Activated CD4-positive, alpha-beta T cell treated with anti-CD3 and anti-CD28 coated beads, Interleukin-2, amount 10 ng/mL, durations not matched to agents 24 days and 14 days (primary cell): ENCODE measurements at regions not wholly inside any gene's neighbourhood (a gene's known extent, or its start where the extent isn't known, plus 50 kb on each side); places are given as distances from the start of the nearest gene placed in this dataset.

Source experiments
- DNase-seq: peaks from one replicate; pipeline ENCODE4 v3.0.0; 2022
- H3K27ac Mint-ChIP-seq: one replicate; pipeline ENCODE4 v1.8.0; 2022; ENCODE audit warnings: mild to moderate bottlenecking, mixed read lengths
- H3K27me3 Mint-ChIP-seq: one replicate; pipeline ENCODE4 v1.8.0; 2022; ENCODE audit warnings: mixed read lengths
- H3K36me3 Mint-ChIP-seq: one replicate; pipeline ENCODE4 v1.8.0; 2022; ENCODE audit warnings: low read depth, mild to moderate bottlenecking, mixed read lengths
- H3K4me1 Mint-ChIP-seq: one replicate; pipeline ENCODE4 v1.8.0; 2021; ENCODE audit warnings: mixed read lengths
- H3K4me3 Mint-ChIP-seq: one replicate; pipeline ENCODE4 v1.8.0; 2022; ENCODE audit warnings: mild to moderate bottlenecking, moderate library complexity, mixed read lengths
- H3K9me3 Mint-ChIP-seq: one replicate; pipeline ENCODE4 v1.8.0; 2021; ENCODE audit warnings: mixed read lengths
- intact Hi-C: fragments of 100-400 bp; cut with micrococcal nuclease; formaldehyde crosslinking; loops from one replicate; pipeline ENCODE4 v1.15.1; 2023

DNA sequence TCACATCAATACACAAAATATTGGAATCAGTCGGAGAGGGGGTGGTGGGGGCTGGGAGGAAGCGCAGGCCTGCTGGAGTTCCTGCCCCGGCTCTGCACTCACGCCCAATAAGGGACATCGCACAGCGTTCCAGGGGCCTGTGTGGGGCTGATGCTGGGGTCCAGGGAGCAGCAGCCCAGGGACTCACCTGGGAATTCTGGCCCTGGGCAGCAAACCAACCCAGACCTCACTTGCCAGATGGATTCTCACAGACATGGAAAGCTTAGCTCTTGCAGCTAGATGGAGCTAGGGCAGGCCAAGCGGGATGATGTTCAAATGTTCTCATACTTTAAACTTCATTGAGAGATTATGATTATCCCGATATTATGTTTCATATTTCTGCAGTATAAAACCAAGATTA lies 266.6 kb upstream of the TANK start:
- Mint-ChIP-seq H3K27ac (no peak overlapping the region), H3K9me3 (no peaks in the 10 kb centered on the region), H3K4me1 (no peaks in the 10 kb centered on the region), H3K27me3 (peaks cover 5% of the 10 kb centered on the region), H3K4me3 (no peak overlapping the region), H3K36me3 (no peaks in the 10 kb centered on the region)
- intact Hi-C loops = no loop called here
- no peak for DNase-seq

- H3K9me3 Mint-ChIP-seq = no peaks in the 10 kb centered on the region
- H3K4me3 Mint-ChIP-seq = no peak overlapping the region
- H3K27ac Mint-ChIP-seq = no peak overlapping the region
- H3K4me1 Mint-ChIP-seq = no peaks in the 10 kb centered on the region
- H3K27me3 Mint-ChIP-seq = peaks cover 12% of the 10 kb centered on the region
- intact Hi-C loops = no loop called here
- no peaks in the 10 kb centered on the region for H3K36me3 Mint-ChIP-seq
- no peak for DNase-seq
Measured at GRCh38 chr2:160898581-160899307, 261.5 kb upstream of the TANK start.

GRCh38 chr2:160901613-160902012 lies 258.6 kb upstream of the TANK start:
- H3K36me3 Mint-ChIP-seq = no peaks in the 10 kb centered on the region
- H3K9me3 Mint-ChIP-seq = no peaks in the 10 kb centered on the region
- no peak overlapping the region for H3K4me3 Mint-ChIP-seq
- H3K4me1 Mint-ChIP-seq = no peaks in the 10 kb centered on the region
- DNase-seq = no peak
- peaks cover 14% of the 10 kb centered on the region for H3K27me3 Mint-ChIP-seq
- intact Hi-C loops = no loop called here
- H3K27ac Mint-ChIP-seq = no peak overlapping the region

DNA sequence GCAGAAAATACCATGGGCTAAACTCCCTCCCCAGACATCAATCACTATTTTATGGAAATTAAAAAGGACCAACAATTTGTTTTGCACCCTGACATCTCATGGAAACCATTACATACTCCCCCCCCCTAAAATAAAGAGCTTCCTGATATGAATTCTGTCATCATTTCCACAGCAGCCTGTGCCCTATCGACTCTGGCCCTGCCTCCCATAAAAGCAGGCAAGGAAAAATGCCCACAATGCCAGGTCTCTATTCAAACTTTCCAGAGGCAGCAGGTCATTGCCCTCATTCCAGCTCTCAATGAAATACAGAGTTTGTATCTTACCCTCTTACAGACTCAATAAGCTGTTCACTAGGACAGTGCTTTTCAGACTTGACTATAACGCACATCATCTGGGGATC lies 254.4 kb upstream of the TANK start:
- peaks cover 1% of the 10 kb centered on the region for H3K4me1 Mint-ChIP-seq
- intact Hi-C loops = no loop called here
- no peak for DNase-seq
- no peak overlapping the region for H3K4me3 Mint-ChIP-seq
- no peak overlapping the region for H3K27ac Mint-ChIP-seq
- no peaks in the 10 kb centered on the region for H3K9me3 Mint-ChIP-seq
- H3K27me3 Mint-ChIP-seq = peaks cover 5% of the 10 kb centered on the region
- no peaks in the 10 kb centered on the region for H3K36me3 Mint-ChIP-seq

- Mint-ChIP-seq H3K36me3 (no peaks in the 10 kb centered on the region), H3K4me3 (no peak overlapping the region), H3K4me1 (peaks cover 1% of the 10 kb centered on the region)
Measured at GRCh38 chr2:160906878-160907277, 253.3 kb upstream of the TANK start.

GRCh38 chr2:160907738-160908137 lies 252.5 kb upstream of the TANK start:
- H3K36me3 Mint-ChIP-seq = no peaks in the 10 kb centered on the region
- no peak overlapping the region for H3K27ac Mint-ChIP-seq
- H3K4me1 Mint-ChIP-seq = peaks cover 1% of the 10 kb centered on the region
- no peaks in the 10 kb centered on the region for H3K9me3 Mint-ChIP-seq
- H3K27me3 Mint-ChIP-seq = peaks cover 7% of the 10 kb centered on the region
- no peak for DNase-seq
- no peak overlapping the region for H3K4me3 Mint-ChIP-seq
- intact Hi-C loops = no loop called here

More at GRCh38 chr2:160906878-160907277, 253.3 kb upstream of the TANK start:
- DNase-seq = no peak
- Mint-ChIP-seq H3K27me3 (peaks cover 7% of the 10 kb centered on the region), H3K9me3 (no peaks in the 10 kb centered on the region), H3K27ac (no peak overlapping the region)
- intact Hi-C loops = no loop called here

- Mint-ChIP-seq H3K4me3 (no peak overlapping the region), H3K27me3 (peaks cover 5% of the 10 kb centered on the region), H3K4me1 (peaks cover 1% of the 10 kb centered on the region), H3K27ac (no peak overlapping the region), H3K9me3 (no peaks in the 10 kb centered on the region), H3K36me3 (no peaks in the 10 kb centered on the region)
- intact Hi-C loops = no loop called here
- DNase-seq = no peak
Measured at GRCh38 chr2:160908157-160908556, 252.1 kb upstream of the TANK start.

GRCh38 chr2:160909781-160910242 lies 250.4 kb upstream of the TANK start:
- H3K27ac Mint-ChIP-seq = no peak overlapping the region
- no peaks in the 10 kb centered on the region for H3K9me3 Mint-ChIP-seq
- H3K27me3 Mint-ChIP-seq = peaks cover 4% of the 10 kb centered on the region
- H3K4me3 Mint-ChIP-seq = no peak overlapping the region
- DNase-seq = no peak
- H3K36me3 Mint-ChIP-seq = no peaks in the 10 kb centered on the region
- intact Hi-C loops = no loop called here
- peaks cover 1% of the 10 kb centered on the region for H3K4me1 Mint-ChIP-seq

GRCh38 chr2:160910681-160911080 lies 249.5 kb upstream of the TANK start:
- Mint-ChIP-seq H3K4me1 (peaks cover 1% of the 10 kb centered on the region), H3K4me3 (no peak overlapping the region), H3K9me3 (no peaks in the 10 kb centered on the region), H3K36me3 (no peaks in the 10 kb centered on the region), H3K27ac (no peak overlapping the region), H3K27me3 (peaks cover 4% of the 10 kb centered on the region)
- intact Hi-C loops = no loop called here
- no peak for DNase-seq

DNA sequence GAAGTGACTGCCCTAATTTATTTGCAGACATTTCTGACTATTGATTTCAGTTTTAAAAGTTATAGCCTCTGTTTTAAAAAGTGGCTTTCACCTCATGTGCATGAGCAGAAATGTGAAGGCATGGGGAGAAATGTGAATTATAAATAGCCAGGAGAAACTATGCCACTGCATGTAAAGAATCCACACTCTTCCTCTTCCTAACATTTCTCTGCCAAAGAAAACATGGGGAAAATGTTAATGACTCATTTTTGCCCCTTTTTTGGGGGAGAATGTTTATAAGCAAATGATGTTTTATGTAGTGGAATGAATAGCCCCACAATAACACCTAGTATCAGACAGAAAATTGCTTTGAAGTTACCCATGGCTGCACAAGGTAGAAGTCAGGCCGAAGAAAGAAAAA lies 249.0 kb upstream of the TANK start:
- H3K4me1 Mint-ChIP-seq = peaks cover 1% of the 10 kb centered on the region
- intact Hi-C loops = no loop called here
- H3K27me3 Mint-ChIP-seq = peaks cover 4% of the 10 kb centered on the region
- H3K4me3 Mint-ChIP-seq = no peak overlapping the region
- H3K9me3 Mint-ChIP-seq = no peaks in the 10 kb centered on the region
- DNase-seq = no peak
- H3K27ac Mint-ChIP-seq = no peak overlapping the region
- no peaks in the 10 kb centered on the region for H3K36me3 Mint-ChIP-seq

GRCh38 chr2:160912276-160912675 lies 248.0 kb upstream of the TANK start:
- DNase-seq = no peak
- H3K27ac Mint-ChIP-seq = no peak overlapping the region
- peaks cover 1% of the 10 kb centered on the region for H3K4me1 Mint-ChIP-seq
- peaks cover 5% of the 10 kb centered on the region for H3K27me3 Mint-ChIP-seq
- H3K4me3 Mint-ChIP-seq = no peak overlapping the region
- H3K9me3 Mint-ChIP-seq = no peaks in the 10 kb centered on the region
- H3K36me3 Mint-ChIP-seq = no peaks in the 10 kb centered on the region
- intact Hi-C loops = no loop called here

DNA sequence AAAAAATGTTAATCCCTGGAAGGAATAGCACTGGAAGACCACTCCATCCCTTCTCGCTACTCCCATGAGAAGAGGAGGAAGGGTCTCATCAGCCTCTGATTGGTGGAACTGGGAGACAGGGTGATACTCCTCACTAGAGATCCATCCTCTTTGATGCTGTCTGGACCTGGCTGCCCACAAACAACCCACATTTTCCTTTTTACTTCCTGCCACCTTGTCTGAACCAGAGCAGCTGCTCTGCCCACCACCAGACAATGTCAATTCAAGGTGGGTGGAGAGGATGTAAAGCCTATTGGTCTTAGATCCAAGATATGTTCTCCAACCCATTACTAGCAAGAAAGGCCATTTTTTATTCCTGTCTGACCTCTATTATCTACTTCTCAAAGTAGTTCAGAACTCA lies 246.9 kb upstream of the TANK start:
- H3K4me1 Mint-ChIP-seq = peaks cover 1% of the 10 kb centered on the region
- no peaks in the 10 kb centered on the region for H3K36me3 Mint-ChIP-seq
- H3K27me3 Mint-ChIP-seq = peaks cover 6% of the 10 kb centered on the region
- no peak for DNase-seq
- intact Hi-C loops = no loop called here
- no peak overlapping the region for H3K27ac Mint-ChIP-seq
- no peaks in the 10 kb centered on the region for H3K9me3 Mint-ChIP-seq
- H3K4me3 Mint-ChIP-seq = no peak overlapping the region

- Mint-ChIP-seq H3K9me3 (no peaks in the 10 kb centered on the region), H3K4me1 (peaks cover 1% of the 10 kb centered on the region), H3K36me3 (no peaks in the 10 kb centered on the region), H3K27me3 (peaks cover 6% of the 10 kb centered on the region), H3K4me3 (no peak overlapping the region), H3K27ac (no peak overlapping the region)
- DNase-seq = no peak
- intact Hi-C loops = no loop called here
Measured at GRCh38 chr2:160914217-160914616, 246.0 kb upstream of the TANK start.

DNA sequence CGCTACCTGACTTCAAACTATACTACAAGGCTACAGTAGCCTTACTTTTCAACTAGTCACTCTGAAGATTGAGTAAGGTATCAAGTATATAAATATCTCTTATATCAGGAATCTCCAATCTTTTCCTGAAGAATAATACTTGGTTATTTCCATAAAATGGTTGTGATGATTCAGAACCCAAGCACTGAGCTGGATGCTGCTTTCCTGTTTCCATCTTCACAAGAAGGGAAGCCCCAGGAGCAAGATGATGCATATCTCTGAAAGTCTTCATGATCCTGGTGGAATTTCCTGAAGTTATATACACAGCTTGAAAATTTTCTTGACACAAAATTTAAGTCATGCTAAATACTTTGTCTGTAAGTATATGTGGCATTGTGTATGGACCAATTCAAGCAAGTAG lies 243.9 kb upstream of the TANK start:
- DNase-seq = no peak
- Mint-ChIP-seq H3K4me1 (no peaks in the 10 kb centered on the region), H3K27me3 (peaks cover 11% of the 10 kb centered on the region), H3K36me3 (no peaks in the 10 kb centered on the region), H3K9me3 (no peaks in the 10 kb centered on the region), H3K4me3 (no peak overlapping the region), H3K27ac (no peak overlapping the region)
- intact Hi-C loops = no loop called here

DNA sequence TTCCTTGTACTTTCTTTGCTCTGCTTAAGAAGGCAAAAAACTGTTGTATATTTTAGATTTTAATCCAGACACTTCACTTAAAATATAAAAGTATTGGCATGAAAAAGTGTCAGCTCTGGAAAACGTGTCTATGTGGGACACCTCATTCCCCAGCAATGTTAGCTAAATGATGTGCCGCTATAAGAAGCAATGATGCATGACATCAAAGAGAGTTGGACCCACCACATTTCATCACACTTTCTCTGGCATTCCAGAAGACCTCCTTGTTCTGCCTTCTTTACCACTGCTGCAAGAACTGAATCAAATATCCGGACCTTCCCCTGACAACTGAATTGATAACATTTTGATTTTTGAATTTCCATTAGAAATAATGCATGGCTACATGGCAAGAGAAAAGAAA lies 242.4 kb upstream of the TANK start:
- peaks cover 11% of the 10 kb centered on the region for H3K27me3 Mint-ChIP-seq
- DNase-seq = no peak
- no peaks in the 10 kb centered on the region for H3K36me3 Mint-ChIP-seq
- H3K9me3 Mint-ChIP-seq = no peaks in the 10 kb centered on the region
- no peak overlapping the region for H3K4me3 Mint-ChIP-seq
- H3K4me1 Mint-ChIP-seq = no peaks in the 10 kb centered on the region
- H3K27ac Mint-ChIP-seq = no peak overlapping the region
- intact Hi-C loops = loop anchor here (2.0 kb wide), 1 partner anchor 593 kb away; no protein-coding TSS in a partner anchor
